ENCODE measurements at regions not wholly inside any gene's neighbourhood (a gene's known extent, or its start where the extent isn't known, plus 50 kb on each side); places are given as distances from the start of the nearest gene placed in this dataset.

GRCh38 chr3:25044762-25045710 lies 383.0 kb upstream of the RARB start:
- peak; percentile 95 for DNase-seq (ENCODE audit: low spot score)

DNA sequence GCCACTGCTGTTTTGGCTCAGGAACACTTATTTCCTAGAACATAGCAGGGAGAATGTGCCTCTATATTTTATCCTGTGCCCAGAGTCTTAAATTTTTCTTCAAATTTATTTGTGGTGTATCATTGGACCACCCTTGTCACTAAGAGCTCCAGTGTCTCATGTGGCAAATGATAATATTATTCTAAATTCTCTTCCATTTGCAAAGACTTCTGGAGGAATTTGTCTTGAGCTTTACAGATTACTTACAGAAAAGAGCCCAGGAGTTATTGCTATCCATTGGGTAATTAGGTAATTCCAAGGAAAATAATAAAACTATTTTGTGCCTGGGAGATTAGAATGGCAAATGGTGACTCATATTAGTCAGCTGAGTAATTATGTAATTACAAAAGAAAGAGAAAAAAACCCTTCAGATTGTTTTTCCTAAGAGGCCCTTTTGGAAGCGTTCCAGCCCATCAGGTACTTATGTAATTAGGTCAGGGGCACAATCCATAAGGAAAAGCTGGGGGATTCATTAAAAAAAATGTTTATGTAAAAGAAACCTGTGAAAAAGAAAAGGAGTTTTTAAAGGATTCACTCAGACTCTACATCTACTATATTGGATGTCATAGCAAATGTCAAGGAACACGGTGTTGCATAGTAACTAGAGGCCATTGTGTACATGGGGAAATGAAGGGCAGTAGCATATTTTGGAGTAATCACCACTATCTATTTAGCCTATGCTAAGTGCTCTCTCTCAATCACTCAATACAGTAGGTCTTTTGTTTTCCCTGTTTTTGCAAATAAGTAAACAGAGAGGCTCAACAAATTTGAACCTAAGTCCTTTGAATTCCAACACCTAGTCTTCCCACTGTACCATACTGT lies 380.9 kb upstream of the RARB start:
- peak; percentile 82 for DNase-seq (ENCODE audit: low spot score)

GRCh38 chr3:25049304-25049703 lies 378.8 kb upstream of the RARB start:
- no peak for DNase-seq (ENCODE audit: low spot score)

GRCh38 chr3:25053360-25053759 lies 374.7 kb upstream of the RARB start:
- no peak for DNase-seq (ENCODE audit: low spot score)

- DNase-seq (ENCODE audit: low spot score): no peak
Measured at GRCh38 chr3:25056036-25056755, 371.9 kb upstream of the RARB start.

DNA sequence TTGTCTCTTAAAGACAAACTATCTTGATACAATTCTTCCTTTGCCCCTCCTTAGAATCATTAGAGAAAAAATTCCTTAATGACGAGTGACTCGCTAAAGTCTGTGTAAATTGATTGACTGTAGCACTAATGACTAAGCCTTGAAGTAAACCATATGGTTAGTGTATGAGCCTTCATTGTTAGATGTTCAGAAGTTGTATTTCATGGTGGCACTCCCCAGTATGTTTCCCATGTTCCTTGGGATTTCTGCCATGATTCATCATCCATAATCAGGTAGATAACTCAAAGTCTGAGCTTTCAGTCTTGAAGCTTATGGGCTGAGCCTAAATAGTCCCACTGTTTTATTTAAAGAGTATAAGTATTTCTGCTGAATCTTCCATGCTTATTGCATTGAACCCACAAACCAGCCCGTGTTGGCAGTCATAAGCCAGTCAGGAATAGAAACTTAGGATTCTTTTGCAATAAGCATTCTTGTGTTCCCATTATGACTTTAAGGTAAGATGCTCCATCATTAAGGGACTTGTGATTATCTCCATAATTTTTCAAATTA lies 371.2 kb upstream of the RARB start:
- DNase-seq (ENCODE audit: low spot score): no peak

- DNase-seq (ENCODE audit: low spot score): no peak
Measured at GRCh38 chr3:25057379-25057778, 370.7 kb upstream of the RARB start.

- no peak for DNase-seq (ENCODE audit: low spot score)
Measured at GRCh38 chr3:25064681-25065080, 363.4 kb upstream of the RARB start.

DNA sequence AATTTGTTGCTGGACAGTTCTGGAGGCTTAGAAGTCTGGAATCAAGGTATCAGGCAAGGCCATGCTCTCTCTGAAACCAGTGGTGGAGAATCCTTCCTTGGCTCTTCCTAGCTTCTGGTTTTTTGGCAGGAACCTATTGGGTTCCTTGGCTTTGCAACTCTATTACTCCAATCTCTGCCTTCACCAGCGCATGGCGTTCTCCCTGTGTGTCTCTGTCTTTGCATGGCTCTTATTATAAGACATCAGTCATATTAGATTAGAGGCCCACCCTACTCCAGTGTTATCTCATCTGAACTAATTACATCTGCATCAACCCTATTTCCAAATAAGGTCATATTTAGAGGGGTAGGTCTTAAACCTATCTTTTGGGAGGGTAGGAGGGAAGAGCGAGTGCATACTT lies 358.1 kb upstream of the RARB start:
- no peak for DNase-seq (ENCODE audit: low spot score)

GRCh38 chr3:25071846-25072245 lies 356.2 kb upstream of the RARB start:
- no peak for DNase-seq (ENCODE audit: low spot score)

- DNase-seq (ENCODE audit: low spot score): no peak
Measured at GRCh38 chr3:25073423-25073822, 354.6 kb upstream of the RARB start.

- peak; percentile 79 for DNase-seq (ENCODE audit: low spot score)
Measured at GRCh38 chr3:25074149-25074548, 353.9 kb upstream of the RARB start.

GRCh38 chr3:25080461-25080860 lies 347.6 kb upstream of the RARB start:
- DNase-seq (ENCODE audit: low spot score): no peak

DNA sequence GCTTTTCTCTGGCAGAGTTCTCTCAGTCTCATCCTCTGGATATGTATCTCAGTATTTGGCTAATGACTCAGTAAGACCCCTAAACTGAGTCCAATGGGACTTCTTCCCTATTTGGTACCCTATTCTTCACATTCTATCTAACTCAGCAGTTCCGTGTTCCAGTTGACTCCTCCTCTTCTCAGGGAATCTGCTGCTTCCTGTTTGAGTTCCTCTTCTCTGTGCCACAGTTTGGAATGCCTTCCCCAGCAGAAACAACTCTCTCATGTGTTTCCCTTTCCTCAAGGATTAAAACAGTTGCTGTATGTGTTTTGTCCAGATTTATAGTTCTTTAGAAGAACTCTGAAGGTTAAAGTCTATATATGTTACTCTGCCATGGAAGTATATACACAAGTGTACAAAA lies 344.0 kb upstream of the RARB start:
- no peak for DNase-seq (ENCODE audit: low spot score)

DNA sequence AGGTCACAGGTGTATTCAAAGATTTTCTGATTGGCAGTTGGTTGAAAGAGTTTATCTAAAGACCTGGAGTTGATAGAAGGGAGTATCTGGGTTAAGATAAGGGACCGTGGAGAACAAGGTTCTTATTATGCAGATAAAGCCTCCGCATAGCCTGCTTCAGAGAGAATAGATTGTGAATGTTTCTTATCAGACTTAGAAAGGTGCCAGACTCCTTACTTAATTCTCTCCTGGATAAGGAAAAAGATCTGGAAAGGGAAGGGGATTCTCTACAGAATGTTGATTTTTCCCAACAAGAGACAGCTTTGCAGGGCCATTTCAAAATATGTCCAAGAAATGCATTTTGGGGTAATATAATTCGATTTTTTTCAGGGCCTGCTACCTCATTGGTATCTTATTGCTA lies 341.3 kb upstream of the RARB start:
- no peak for DNase-seq (ENCODE audit: low spot score)

- no peak for DNase-seq (ENCODE audit: low spot score)
Measured at GRCh38 chr3:25088284-25088683, 339.8 kb upstream of the RARB start.

GRCh38 chr3:25090698-25091453 lies 337.2 kb upstream of the RARB start:
- no peak for DNase-seq (ENCODE audit: low spot score)

DNA sequence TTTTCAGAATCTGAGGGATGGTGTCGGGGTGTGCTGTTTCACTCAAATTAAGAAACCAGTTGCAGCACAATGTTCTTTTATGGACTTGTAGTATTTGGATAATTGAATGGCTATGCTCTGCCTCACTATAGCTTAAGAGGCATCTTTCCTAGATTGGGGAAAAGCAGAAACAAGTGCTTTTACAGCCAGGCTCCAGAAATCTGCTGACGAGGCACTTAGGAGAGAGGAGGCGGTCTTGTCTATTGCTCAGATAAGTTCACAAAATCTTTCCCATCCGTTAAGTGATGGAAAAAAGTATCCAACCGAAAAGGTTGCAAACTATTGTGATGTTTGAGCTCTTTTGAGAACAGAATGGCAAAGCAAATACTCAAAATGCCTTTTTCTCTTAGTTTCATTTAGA lies 336.1 kb upstream of the RARB start:
- no peak for DNase-seq (ENCODE audit: low spot score)

DNA sequence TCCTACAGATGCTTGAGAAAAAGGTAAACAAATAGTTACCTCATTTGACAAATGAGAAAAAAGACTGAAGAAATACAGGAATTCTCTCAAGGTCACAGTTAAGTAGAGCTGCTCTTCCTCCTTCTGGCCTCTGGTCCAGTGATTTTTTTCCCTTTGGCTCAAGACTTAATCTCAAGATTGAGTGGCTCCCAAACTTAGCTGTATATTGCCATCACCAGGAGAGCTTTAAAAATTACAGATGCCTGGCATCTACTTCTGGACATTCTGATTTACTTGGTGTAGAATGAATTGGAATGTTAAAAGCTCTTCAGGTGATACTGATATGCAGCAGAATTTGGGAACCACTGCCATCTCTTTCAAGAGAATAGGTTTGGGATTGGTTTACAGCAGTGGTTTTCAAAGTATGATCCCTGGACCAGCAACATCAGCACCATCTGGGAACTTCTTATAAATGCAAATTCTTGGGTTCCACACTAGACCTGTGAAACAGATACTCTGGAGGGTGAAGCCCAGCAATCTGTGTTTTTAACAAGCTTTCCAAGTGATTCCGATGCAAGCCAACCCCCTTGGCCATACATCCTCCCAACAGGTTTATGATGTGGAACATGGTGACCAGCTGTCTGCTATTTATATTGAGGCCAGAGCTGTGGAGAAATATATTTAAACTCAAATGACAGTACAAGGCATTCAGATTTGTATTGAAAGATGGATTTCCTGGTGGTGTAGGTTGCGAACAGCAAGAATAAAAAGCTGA lies 333.0 kb upstream of the RARB start:
- DNase-seq (ENCODE audit: low spot score): no peak

DNA sequence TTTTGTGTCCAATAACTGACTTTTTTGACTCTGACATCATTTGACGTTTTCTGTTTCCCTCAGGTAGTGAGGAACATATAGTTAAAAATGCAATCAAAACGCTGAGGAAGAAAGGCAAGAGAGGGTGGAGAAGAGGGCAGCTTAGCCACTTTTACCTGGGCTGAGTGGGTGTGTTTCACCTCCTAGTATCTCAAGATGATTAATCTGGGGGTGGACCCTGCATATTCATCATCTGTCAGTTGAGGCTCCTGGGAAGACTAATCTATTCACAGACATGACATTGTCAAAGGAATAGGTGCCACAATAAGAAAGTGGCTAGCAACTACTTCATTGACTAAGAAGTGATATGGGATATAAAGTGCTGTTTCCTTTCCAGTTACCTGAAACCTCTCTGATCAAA lies 331.5 kb upstream of the RARB start:
- no peak for DNase-seq (ENCODE audit: low spot score)

DNA sequence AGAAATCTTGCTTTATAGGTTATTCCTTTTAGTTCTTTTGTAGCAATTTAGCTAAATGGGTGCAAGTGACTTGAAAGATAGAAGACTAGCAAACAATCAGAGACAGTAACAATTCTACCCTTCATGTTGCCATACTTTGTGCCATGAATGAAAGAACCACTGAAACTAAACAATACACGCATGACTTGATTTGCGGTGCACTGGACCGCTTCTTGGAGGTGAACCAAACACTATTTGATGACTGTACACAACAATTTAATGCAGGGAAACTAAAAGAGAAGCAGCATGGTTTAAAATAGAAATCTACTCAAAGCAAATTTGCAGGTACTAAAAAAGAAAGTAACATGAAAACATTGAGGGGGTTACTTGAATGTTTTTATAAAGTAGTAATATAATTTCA lies 331.0 kb upstream of the RARB start:
- DNase-seq (ENCODE audit: low spot score): no peak
